Osteoblast (primary cell): ENCODE measurements at regions not wholly inside any gene's neighbourhood (a gene's known extent, or its start where the extent isn't known, plus 50 kb on each side); places are given as distances from the start of the nearest gene placed in this dataset.
A peak's percentile ranks its signal among the peaks of the same experiment; 100 is the strongest.

Source experiments
- DNase-seq: peaks from one replicate; pipeline ENCODE4 v3.0.0; 2011; ENCODE audit warnings: low spot score, mixed read lengths; ENCODE audit not compliant: insufficient read length; ENCODE audit errors: missing footprints
- H2AFZ ChIP-seq: 2 replicates; pipeline ENCODE4 v1.6.0; 2011; ENCODE audit warnings: mild to moderate bottlenecking, low read length
- H3K27ac ChIP-seq: 2 replicates; pipeline ENCODE4 v1.5.1; 2011; ENCODE audit warnings: mild to moderate bottlenecking, low read depth, low read length, moderate library complexity
- H3K27me3 ChIP-seq: 2 replicates; pipeline ENCODE4 v1.6.0; 2012; ENCODE audit warnings: mild to moderate bottlenecking, control low read depth, inconsistent platforms, low read length, moderate library complexity; ENCODE audit not compliant: insufficient read depth
- H3K36me3 ChIP-seq: 2 replicates; pipeline ENCODE4 v1.5.1; 2011; ENCODE audit warnings: mild to moderate bottlenecking, low read length, control low read depth, moderate library complexity; ENCODE audit not compliant: insufficient read depth
- H3K4me1 ChIP-seq: 2 replicates; pipeline ENCODE4 v1.5.1; 2011; ENCODE audit warnings: mild to moderate bottlenecking, low read length, control low read depth, moderate library complexity; ENCODE audit not compliant: insufficient read depth
- H3K4me2 ChIP-seq: 2 replicates; pipeline ENCODE4 v1.6.0; 2011; ENCODE audit warnings: mild to moderate bottlenecking, low read length; ENCODE audit not compliant: insufficient read depth
- H3K4me3 ChIP-seq: fragments of 200-600 bp; sonication (generic); 3 replicates; pipeline ENCODE4 v1.5.1; 2012; ENCODE audit warnings: mild to moderate bottlenecking, low read length, inconsistent platforms; ENCODE audit not compliant: insufficient read depth
- H3K79me2 ChIP-seq: 2 replicates; pipeline ENCODE4 v1.6.0; 2012; ENCODE audit warnings: mild to moderate bottlenecking, low read length, control low read depth, inconsistent platforms; ENCODE audit not compliant: insufficient read depth
- H3K9me3 ChIP-seq: 2 replicates; pipeline ENCODE4 v1.5.1; 2011; ENCODE audit warnings: low read depth, low read length, control low read depth
- H4K20me1 ChIP-seq: 2 replicates; pipeline ENCODE4 v1.6.0; 2012; ENCODE audit warnings: mild to moderate bottlenecking, low read length, control low read depth; ENCODE audit not compliant: insufficient read depth
- CTCF ChIP-seq: IDR thresholded peaks from 2 replicates; pipeline ENCODE4 v1.5.1; 2011; ENCODE audit warnings: mild to moderate bottlenecking, low read depth, low read length, moderate library complexity; ENCODE audit errors: extremely low read depth

GRCh38 chr2:196449083-196449482, 190.4 kb upstream of the CCDC150 start:
- Histone ChIP-seq H3K79me2 (no peaks in the 10 kb centered on the region), H3K4me3 (no peak overlapping the region), H3K36me3 (no peaks in the 10 kb centered on the region), H3K9me3 (no peaks in the 10 kb centered on the region), H4K20me1 (no peaks in the 10 kb centered on the region), H3K27me3 (no peaks in the 10 kb centered on the region), H2AFZ (no peak overlapping the region), H3K27ac (no peak overlapping the region), H3K4me1 (no peaks in the 10 kb centered on the region), H3K4me2 (no peak overlapping the region)
- TF ChIP-seq CTCF, result no peak
- DNase-seq, result no peak

- H3K36me3 ChIP-seq, result no peaks in the 10 kb centered on the region
- H2AFZ ChIP-seq, result no peak overlapping the region
- DNase-seq, result no peak
- H3K27ac ChIP-seq, result no peak overlapping the region
- H3K9me3 ChIP-seq, result no peaks in the 10 kb centered on the region
- TF ChIP-seq CTCF, result no peak
- no peaks in the 10 kb centered on the region for H3K27me3 ChIP-seq
- H3K79me2 ChIP-seq, result no peaks in the 10 kb centered on the region
- H3K4me1 ChIP-seq, result no peaks in the 10 kb centered on the region
- H3K4me2 ChIP-seq, result no peak overlapping the region
- H3K4me3 ChIP-seq, result no peak overlapping the region
- H4K20me1 ChIP-seq, result no peaks in the 10 kb centered on the region
Measured at GRCh38 chr2:196452758-196453157, 186.8 kb upstream of the CCDC150 start.

GRCh38 chr2:196453613-196454047, 185.9 kb upstream of the CCDC150 start:
- Histone ChIP-seq H4K20me1 (no peaks in the 10 kb centered on the region), H3K4me2 (no peak overlapping the region), H3K9me3 (no peaks in the 10 kb centered on the region), H3K27me3 (no peaks in the 10 kb centered on the region), H3K36me3 (no peaks in the 10 kb centered on the region), H3K4me1 (no peaks in the 10 kb centered on the region), H3K27ac (no peak overlapping the region), H3K79me2 (no peaks in the 10 kb centered on the region), H2AFZ (no peak overlapping the region), H3K4me3 (no peak overlapping the region)
- TF ChIP-seq CTCF, result peak; percentile 58
- peak; percentile 37 for DNase-seq

GRCh38 chr2:196454492-196454891, 185.0 kb upstream of the CCDC150 start:
- H4K20me1 ChIP-seq, result no peaks in the 10 kb centered on the region

More at GRCh38 chr2:196454492-196454891, 185.0 kb upstream of the CCDC150 start:
- Histone ChIP-seq H3K79me2 (no peaks in the 10 kb centered on the region), H3K4me2 (no peak overlapping the region), H3K36me3 (no peaks in the 10 kb centered on the region), H3K4me1 (no peaks in the 10 kb centered on the region), H3K4me3 (no peak overlapping the region), H2AFZ (no peak overlapping the region), H3K9me3 (no peaks in the 10 kb centered on the region), H3K27ac (no peak overlapping the region), H3K27me3 (no peaks in the 10 kb centered on the region)
- TF ChIP-seq CTCF, result no peak
- no peak for DNase-seq
